GM21825 (cell line): ENCODE measurements at regions not wholly inside any gene's neighbourhood (a gene's known extent, or its start where the extent isn't known, plus 50 kb on each side); places are given as distances from the start of the nearest gene placed in this dataset.

ENCODE experiments used
- ATAC-seq: cut with Tn5 transposase; IDR thresholded peaks from one replicate; pipeline ENCODE4 v1.9.1; 2021; ENCODE audit warnings: mild to moderate bottlenecking, moderate library complexity; ENCODE audit not compliant: unreplicated experiment

DNA sequence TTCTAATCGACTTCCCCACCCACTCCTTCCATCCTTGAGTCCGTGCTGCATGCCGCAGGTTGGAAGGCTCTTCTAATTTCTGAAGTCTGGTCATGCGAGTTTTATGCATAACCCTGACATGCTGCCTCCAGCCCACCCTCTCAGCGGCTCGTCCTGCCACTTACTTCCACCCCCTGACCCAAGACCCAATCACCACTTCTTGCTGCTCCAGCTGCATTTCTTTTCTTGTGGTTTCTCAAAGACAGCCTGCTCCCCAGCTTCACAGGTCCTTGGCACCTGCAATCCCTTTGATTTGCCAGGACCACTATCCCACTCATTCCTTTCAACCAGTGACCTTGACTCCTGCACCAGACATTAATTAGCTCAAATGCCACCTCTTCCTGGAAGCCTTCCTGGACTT lies 486.7 kb downstream of the VRK1 start:
- no peak for ATAC-seq

GRCh38 chr14:97287956-97288355 lies 490.8 kb downstream of the VRK1 start:
- no peak for ATAC-seq

GRCh38 chr14:97290065-97290464 lies 492.9 kb downstream of the VRK1 start:
- no peak for ATAC-seq

- ATAC-seq: no peak
Observed at GRCh38 chr14:97290977-97291376, 493.8 kb downstream of the VRK1 start.

DNA sequence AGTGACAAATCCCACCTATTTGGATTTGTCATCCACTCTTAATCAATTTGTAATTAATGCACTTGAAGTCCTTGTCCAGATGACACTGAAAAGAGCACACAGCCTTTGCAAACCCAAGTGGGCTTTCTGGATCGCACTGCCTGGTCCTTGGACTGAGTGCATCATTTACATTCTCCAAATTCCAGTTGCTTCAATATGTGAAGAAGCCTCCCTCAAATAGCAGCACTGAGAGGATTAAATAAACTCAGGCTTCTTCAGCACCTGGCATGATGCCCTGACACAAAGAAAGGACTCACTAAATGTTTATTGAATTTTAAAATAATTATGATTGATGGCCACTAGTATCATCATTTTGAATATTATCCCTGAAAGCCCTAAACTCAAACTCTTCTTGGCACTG lies 496.5 kb downstream of the VRK1 start:
- no peak for ATAC-seq

GRCh38 chr14:97295108-97295710 lies 498.0 kb downstream of the VRK1 start:
- no peak for ATAC-seq

- ATAC-seq: no peak
Observed at GRCh38 chr14:97296176-97296575, 499.0 kb downstream of the VRK1 start.

GRCh38 chr14:97297100-97297499 lies 499.9 kb downstream of the VRK1 start:
- no peak for ATAC-seq

GRCh38 chr14:97298331-97298730 lies 501.1 kb downstream of the VRK1 start:
- no peak for ATAC-seq

DNA sequence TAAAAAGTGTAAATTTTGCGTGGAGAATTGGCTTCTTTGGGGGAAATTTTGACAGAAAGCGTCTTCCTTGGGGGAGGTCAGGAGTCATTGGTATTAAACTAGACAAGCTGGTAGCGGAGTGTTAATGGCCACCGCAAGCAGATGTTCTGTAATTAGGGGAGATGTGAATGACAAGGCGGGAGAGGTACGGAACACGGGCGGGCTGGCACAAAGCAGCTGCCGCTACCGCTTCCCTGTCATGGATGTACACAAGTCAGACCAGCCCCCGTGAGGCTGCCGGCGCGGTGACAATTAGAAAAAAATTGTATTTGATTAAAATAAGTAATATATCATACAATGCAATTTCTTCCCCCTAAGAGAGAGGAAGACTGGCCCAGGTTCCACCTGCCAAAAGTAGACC lies 501.6 kb downstream of the VRK1 start:
- ATAC-seq: no peak

DNA sequence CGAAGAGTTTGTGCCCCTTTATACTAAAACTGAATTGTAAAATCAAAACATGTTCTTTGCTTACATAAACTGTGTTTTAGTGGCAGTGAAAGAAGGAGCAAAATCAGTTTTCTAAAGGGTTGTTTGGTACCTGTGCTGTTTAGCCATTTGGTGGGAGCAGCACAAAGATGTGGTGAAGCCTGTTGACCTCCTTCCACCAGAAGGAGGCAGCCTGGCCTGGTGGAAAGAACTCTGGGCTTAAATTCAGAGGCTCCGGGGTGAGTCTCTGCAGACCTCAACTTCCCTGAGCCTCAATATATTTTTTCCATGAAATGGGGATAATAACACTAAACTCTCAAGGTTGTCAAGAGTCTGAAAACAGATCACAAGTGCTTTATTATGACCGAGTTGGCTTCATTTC lies 502.5 kb downstream of the VRK1 start:
- ATAC-seq: no peak

DNA sequence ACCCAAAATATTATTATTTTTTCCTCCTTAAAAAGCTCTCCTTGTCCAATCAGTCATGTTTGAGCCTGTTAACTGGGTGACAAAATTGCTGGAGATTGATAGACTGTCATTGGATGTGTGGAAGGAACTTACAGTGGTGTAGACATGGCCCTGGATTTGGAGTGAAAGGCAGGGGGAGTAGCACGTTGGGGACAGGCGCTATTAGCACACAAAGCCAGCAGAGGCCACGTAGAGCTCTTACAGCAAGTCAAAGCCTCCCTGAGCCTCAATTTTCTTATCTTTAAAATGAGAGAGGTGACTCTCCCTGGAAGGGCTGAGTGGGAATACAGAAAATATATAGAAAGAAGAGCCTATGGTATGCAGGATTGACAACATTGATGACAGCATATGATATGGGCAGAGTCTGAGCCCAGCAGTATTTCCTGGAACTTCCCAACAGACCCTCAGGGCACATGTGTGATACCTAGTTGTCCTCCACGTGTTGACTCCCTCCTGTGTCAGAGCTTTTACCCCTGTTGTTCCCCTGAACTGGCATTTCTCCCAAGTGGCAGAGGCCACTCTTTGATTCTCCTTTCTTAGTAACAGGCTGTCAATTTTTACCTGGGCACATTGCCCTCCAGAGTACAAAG lies 504.9 kb downstream of the VRK1 start:
- no peak for ATAC-seq

- no peak for ATAC-seq
Observed at GRCh38 chr14:97306133-97306759, 509.1 kb downstream of the VRK1 start.

DNA sequence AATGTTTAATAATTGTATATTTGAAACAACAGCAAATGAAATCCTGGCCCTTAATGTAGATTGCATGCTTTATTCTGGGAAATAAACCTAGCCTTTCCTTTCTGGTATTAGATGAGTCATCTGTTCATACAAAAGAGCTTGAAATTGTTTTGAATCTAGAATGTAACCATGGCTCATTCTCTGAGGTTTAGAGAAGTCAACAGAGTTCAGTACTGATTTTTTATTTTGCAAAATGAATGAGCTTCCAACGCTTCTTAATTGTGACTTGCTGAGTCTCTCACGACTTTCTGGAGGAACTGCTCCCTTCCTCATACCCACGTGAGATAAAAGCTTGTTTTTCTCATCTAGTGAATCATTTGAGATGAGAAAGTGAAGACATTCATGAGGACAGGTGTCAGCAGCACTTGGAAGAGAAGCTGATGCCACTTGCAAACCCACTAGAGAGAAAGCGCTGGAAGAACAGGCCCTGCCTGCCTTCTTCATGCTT lies 509.6 kb downstream of the VRK1 start:
- ATAC-seq: no peak

- no peak for ATAC-seq
Observed at GRCh38 chr14:97311411-97311810, 514.2 kb downstream of the VRK1 start.

DNA sequence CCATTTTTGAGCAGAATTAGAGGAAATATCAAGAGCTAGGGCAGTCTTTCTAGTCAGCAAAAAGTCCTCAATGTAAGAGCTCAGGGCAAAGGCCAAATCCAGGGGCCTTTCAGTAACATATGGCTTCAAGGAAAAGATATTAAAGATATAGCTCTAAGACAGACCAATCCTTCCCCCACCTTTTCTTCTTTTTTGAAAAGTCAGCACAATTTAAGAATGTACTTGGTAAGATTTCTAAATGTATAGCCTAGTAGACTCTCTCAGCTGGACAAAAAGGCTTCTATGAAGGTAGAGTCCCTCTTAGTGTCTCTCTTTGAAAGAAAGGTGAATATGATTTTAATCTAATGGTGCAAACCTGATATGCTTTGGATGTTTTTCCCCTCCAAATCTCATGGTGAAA lies 515.7 kb downstream of the VRK1 start:
- ATAC-seq: no peak

GRCh38 chr14:97315790-97316189 lies 518.6 kb downstream of the VRK1 start:
- no peak for ATAC-seq

DNA sequence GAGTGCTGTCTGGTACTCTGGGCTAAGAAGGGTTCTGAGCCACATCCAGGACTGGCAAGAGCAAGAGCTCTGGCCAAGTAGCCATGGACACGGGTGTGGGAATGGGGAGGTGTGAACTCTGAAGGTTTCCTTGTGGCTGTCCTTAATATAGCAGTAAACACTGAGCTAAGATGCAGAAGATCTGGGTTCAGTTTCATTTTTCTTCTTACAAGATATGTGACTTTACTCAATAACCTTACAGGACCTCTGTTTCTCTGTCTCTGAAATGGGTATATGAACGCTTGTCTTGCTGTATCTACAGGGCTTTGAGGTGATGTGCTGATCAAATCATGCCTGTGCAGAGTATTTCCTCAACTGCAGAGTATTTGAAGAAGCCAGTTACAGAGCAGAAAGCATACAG lies 521.2 kb downstream of the VRK1 start:
- ATAC-seq: no peak

- no peak for ATAC-seq
Observed at GRCh38 chr14:97319691-97320090, 522.5 kb downstream of the VRK1 start.

DNA sequence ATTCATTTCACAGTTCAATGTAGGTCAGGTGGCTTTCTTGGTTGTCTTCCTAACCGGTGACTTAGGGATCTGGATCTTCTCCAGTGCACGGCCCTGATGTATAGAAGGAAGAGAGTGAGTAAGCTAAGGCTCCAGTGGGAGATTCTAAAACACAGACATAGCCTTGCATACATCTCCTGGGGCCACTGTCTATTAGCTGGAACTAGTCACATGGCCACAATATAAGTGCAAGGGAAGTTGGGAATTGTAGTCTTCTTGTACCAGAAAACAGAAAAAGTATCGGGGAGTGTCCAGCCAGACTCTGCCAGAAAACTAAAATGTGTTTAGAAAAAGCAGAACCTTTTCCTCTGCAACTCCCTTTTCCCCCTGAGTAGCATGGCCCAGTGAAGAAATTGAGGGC lies 531.6 kb downstream of the VRK1 start:
- no peak for ATAC-seq

GRCh38 chr14:97329701-97330100 lies 532.5 kb downstream of the VRK1 start:
- ATAC-seq: no peak

DNA sequence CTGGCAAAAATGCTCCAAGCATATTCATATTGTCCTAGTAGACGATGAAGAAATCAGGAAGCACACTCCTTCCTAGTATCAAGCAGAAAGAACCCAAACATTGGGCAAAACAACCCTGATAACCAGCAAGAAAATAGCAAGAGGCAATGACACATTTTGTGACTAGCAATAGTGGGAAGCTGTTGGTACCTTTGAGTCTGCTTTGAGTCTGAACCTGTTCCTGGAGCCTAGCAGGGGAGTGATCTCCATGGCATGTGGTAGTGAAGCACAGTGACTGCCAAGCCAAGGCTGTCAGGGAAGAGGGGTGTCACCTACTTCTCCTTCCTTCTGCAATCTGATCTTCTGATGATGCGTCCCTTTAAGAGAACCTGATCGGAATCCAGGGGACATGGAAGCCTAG lies 533.9 kb downstream of the VRK1 start:
- ATAC-seq: no peak
